Natural killer cell (primary cell): ENCODE measurements at regions not wholly inside any gene's neighbourhood (a gene's known extent, or its start where the extent isn't known, plus 50 kb on each side); places are given as distances from the start of the nearest gene placed in this dataset.
"Not testable (repeated sequence)": the region's sequence is repeated elsewhere in the genome, so short reads cannot be mapped to it uniquely, and the experiment has no call there.

ENCODE experiments used
- ATAC-seq, 3 donors: fragments of 150-1000 bp in 2 of 3; fragments of 200-7000 bp in 1 of 3; cut with Tn5 transposase; 1 replicate in 1 of 3; 2 replicates in 2 of 3; pipeline ENCODE4 v1.10.0; 2021; ENCODE audit warnings: mild to moderate bottlenecking in 2 of 3, moderate library complexity in 2 of 3
- DNase-seq, 2 donors: peaks; one replicate each; pipeline versions ENCODE4 v3.0.0 to v3.0.0-alpha.2; 2013 to 2021; ENCODE audit warnings: mixed read lengths in 1 of 2
- H3K27ac ChIP-seq: one replicate; pipeline ENCODE4 v1.5.1; 2013; ENCODE audit warnings: mild to moderate bottlenecking, low read length
- H3K27me3 ChIP-seq: one replicate; pipeline ENCODE4 v1.6.1; 2013; ENCODE audit warnings: low read length; ENCODE audit not compliant: control insufficient read depth, insufficient read depth
- H3K36me3 ChIP-seq: one replicate; pipeline ENCODE4 v1.6.1; 2013; ENCODE audit warnings: low read length; ENCODE audit not compliant: control insufficient read depth, insufficient read depth
- H3K4me1 ChIP-seq: one replicate; pipeline ENCODE4 v1.6.1; 2013; ENCODE audit warnings: low read length; ENCODE audit not compliant: control insufficient read depth, insufficient read depth
- H3K4me3 ChIP-seq: one replicate; pipeline ENCODE4 v1.5.1; 2013; ENCODE audit warnings: low read length
- H3K9me3 ChIP-seq: one replicate; pipeline ENCODE4 v1.6.1; 2013; ENCODE audit warnings: low read length; ENCODE audit not compliant: control insufficient read depth, insufficient read depth
- H3K27ac Mint-ChIP-seq, 2 donors: one replicate each; pipeline ENCODE4 v1.8.0; 2022; ENCODE audit warnings: mild to moderate bottlenecking in 2 of 2, mixed read lengths in 2 of 2, moderate library complexity in 1 of 2
- H3K27me3 Mint-ChIP-seq, 2 donors: one replicate each; pipeline ENCODE4 v1.8.0; 2022; ENCODE audit warnings: low read depth in 2 of 2, mixed read lengths in 2 of 2
- H3K36me3 Mint-ChIP-seq: one replicate; pipeline ENCODE4 v1.8.0; 2022; ENCODE audit warnings: mixed read lengths
- H3K4me1 Mint-ChIP-seq, 2 donors: one replicate each; pipeline ENCODE4 v1.8.0; 2022; ENCODE audit warnings: mixed read lengths in 2 of 2
- H3K4me3 Mint-ChIP-seq: one replicate; pipeline ENCODE4 v1.8.0; 2022; ENCODE audit warnings: mild to moderate bottlenecking, moderate library complexity, mixed read lengths
- H3K9me3 Mint-ChIP-seq, 2 donors: one replicate each; pipeline ENCODE4 v1.8.0; 2022; ENCODE audit warnings: mixed read lengths in 2 of 2
- WGBS: methylation state at CpG from one replicate; pipeline ENCODE4 v1.1.7; 2013; ENCODE audit warnings: missing lambda C conversion rate; ENCODE audit not compliant: insufficient coverage; 5-methylcytosine and 5-hydroxymethylcytosine counted together
- intact Hi-C: fragments of 100-400 bp; cut with micrococcal nuclease; formaldehyde crosslinking; loops from one replicate; pipeline ENCODE4 v1.14.2; 2022
- TF ChIP-seq, protein P1 (sequence below): fragments of 200-600 bp; IDR thresholded peaks from one replicate; pipeline ENCODE4 v1.8.0; 2022; ENCODE audit warnings: antibody characterized with exemption

DNA sequence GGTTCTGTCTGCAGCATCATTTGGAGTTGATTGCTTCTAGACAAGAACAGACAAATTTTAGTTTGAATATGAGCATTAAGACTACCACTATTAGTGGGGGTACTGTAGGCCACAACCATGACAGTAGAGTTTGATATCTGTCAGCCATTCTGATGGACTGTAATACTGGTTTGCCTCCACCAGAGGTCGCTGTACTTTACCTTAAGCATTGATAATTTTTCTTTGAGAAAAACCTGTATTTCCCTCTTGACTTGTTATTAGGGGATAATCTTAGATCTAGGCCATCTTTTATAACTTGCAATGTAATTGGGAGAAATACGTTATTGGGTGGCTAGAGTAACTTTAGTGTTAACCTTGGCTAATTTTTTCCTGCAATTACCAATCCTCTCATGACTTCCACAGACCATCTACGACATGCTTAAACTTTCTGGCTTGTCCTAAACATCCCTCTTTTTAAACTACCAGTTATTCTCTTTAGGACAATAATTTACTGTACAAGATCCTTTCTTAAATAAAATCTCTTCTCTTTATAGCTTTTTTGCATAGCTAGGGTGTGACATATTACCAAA lies 562.4 kb downstream of the MAGEB5 start:
- Mint-ChIP-seq H3K4me1 (no peaks in the 10 kb centered on the region), H3K27me3 (no peaks in the 10 kb centered on the region), H3K36me3 (no peaks in the 10 kb centered on the region), H3K27ac (no peak overlapping the region), H3K9me3 (peaks cover 6 to 12% of the 10 kb centered on the region in 2 donors), H3K4me3 (no peak overlapping the region)
- TF ChIP-seq, protein P1, sequence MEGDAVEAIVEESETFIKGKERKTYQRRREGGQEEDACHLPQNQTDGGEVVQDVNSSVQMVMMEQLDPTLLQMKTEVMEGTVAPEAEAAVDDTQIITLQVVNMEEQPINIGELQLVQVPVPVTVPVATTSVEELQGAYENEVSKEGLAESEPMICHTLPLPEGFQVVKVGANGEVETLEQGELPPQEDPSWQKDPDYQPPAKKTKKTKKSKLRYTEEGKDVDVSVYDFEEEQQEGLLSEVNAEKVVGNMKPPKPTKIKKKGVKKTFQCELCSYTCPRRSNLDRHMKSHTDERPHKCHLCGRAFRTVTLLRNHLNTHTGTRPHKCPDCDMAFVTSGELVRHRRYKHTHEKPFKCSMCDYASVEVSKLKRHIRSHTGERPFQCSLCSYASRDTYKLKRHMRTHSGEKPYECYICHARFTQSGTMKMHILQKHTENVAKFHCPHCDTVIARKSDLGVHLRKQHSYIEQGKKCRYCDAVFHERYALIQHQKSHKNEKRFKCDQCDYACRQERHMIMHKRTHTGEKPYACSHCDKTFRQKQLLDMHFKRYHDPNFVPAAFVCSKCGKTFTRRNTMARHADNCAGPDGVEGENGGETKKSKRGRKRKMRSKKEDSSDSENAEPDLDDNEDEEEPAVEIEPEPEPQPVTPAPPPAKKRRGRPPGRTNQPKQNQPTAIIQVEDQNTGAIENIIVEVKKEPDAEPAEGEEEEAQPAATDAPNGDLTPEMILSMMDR = no peak
- Histone ChIP-seq H3K4me3 (no peak overlapping the region), H3K9me3 (no peaks in the 10 kb centered on the region), H3K4me1 (no peaks in the 10 kb centered on the region), H3K27ac (no peak overlapping the region), H3K36me3 (no peaks in the 10 kb centered on the region), H3K27me3 (no peaks in the 10 kb centered on the region)
- intact Hi-C loops = no loop called here
- no peak for DNase-seq
- 69% methylated on average over 1 of the region's 3 CpGs for WGBS
- ATAC-seq = no peak

DNA sequence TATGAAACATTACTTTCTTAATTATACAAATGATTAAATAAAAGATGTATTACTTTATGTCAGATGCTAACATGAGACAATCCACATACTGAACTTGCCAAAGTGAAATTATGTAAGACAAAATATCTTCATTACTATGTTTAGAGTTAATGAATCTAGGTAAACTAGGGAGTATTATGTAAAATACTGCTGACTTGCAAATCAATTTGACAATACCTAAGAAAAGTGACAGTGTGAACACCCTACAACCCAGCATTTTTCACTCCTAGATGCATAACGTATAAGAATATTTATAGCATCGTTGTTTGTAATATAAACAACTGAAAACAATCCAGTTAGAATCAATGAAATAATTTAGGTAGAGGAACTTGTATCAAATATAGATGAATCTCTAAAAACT lies 546.3 kb downstream of the MAGEB5 start:
- Mint-ChIP-seq H3K4me3 (no peak overlapping the region), H3K27ac (no peak overlapping the region), H3K27me3 (no peaks in the 10 kb centered on the region), H3K9me3 (peaks cover 2 to 3% of the 10 kb centered on the region in 2 donors), H3K36me3 (no peaks in the 10 kb centered on the region), H3K4me1 (no peaks in the 10 kb centered on the region)
- Histone ChIP-seq H3K36me3 (no peaks in the 10 kb centered on the region), H3K27me3 (no peaks in the 10 kb centered on the region), H3K4me3 (no peak overlapping the region), H3K27ac (no peak overlapping the region), H3K4me1 (no peaks in the 10 kb centered on the region), H3K9me3 (no peaks in the 10 kb centered on the region)
- WGBS = no CpG with 5 or more reads among the region's 2 CpGs
- ATAC-seq = no peak
- intact Hi-C loops = no loop called here
- DNase-seq = no peak
- TF ChIP-seq, protein P1 = no peak

DNA sequence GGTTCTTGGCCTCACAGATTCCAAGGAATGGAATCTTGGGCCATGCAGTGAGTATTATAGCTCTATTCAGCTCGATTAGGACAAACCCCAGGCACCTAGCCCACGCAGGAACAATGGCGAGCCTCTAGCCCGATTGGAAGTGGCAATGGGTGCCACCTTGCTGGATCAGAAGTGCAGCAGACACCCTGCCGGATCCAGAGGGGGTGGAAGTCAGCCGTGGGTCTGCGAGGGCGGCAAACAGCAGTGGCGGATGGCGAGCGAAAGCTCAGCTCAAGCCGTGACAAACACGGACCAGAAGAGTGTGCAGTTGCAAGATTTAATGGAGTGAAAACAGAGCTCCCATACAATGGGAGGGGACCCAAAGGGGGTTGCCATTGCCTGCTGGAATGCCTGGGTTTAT lies 539.8 kb downstream of the MAGEB5 start:
- H3K4me1 ChIP-seq, H3K9me3 Mint-ChIP-seq, ATAC-seq, H3K4me3 Mint-ChIP-seq, H3K36me3 ChIP-seq, H3K9me3 ChIP-seq, H3K4me3 ChIP-seq, H3K27ac ChIP-seq, intact Hi-C loops, H3K27me3 Mint-ChIP-seq, H3K36me3 Mint-ChIP-seq, DNase-seq, H3K27ac Mint-ChIP-seq, H3K4me1 Mint-ChIP-seq, H3K27me3 ChIP-seq: not testable (repeated sequence)
- whole genome bisulfite sequencing = 78% methylated on average over 13 of the region's 13 CpGs

DNA sequence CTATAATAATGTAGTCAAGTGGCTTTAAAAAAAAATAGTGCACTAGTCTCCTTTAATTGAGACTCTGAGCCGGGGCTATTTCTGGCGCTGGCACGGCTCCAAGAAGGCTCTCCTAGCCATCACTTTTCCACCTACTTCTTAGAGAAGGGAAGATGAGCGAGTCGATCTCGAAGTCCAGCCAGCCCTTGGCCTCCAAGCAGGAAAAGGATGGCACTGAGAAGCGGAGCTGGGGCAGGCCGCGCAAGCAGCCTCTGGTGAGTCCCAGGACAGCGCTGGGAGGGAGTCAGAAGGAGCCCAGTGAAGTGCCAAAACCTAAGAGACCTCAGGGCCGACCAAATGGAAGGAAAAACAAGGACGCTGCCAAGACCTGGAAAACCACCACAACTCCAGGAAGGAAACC lies 531.9 kb downstream of the MAGEB5 start:
- no peaks in the 10 kb centered on the region for H3K36me3 Mint-ChIP-seq

More for the DNA sequence above, 531.9 kb downstream of the MAGEB5 start:
- ATAC-seq (no peak), DNase-seq (no peak)
- no peak overlapping the region for H3K27ac ChIP-seq
- H3K4me3 ChIP-seq = no peak overlapping the region
- Mint-ChIP-seq H3K4me1 (no peaks in the 10 kb centered on the region), H3K27me3 (no peaks in the 10 kb centered on the region), H3K9me3 (peaks cover 0 to 7% of the 10 kb centered on the region in 2 donors), H3K27ac (no peak overlapping the region), H3K4me3 (no peak overlapping the region)
- H3K9me3 ChIP-seq = no peaks in the 10 kb centered on the region
- H3K27me3 ChIP-seq = no peaks in the 10 kb centered on the region
- intact Hi-C loops = no loop called here
- 85% methylated on average over 9 of the region's 12 CpGs for WGBS
- TF ChIP-seq, protein P1 = no peak
- H3K4me1 ChIP-seq = no peaks in the 10 kb centered on the region
- H3K36me3 ChIP-seq = no peaks in the 10 kb centered on the region
